OCI-LY1 (cell line): ENCODE measurements at regions not wholly inside any gene's neighbourhood (a gene's known extent, or its start where the extent isn't known, plus 50 kb on each side); places are given as distances from the start of the nearest gene placed in this dataset.

Source experiments
- EZH2 ChIP-seq: fragments of 200-600 bp; sonication (generic), shearing (Covaris generic); IDR thresholded peaks from 2 replicates; pipeline ENCODE4 v1.8.0; 2017; ENCODE audit warnings: borderline replicate concordance, mixed run types, mild to moderate bottlenecking, antibody characterized with exemption, low read length, moderate library complexity, mixed read lengths
- TF ChIP-seq, protein P1 (sequence below): fragments of 200-600 bp; sonication (generic), shearing (Covaris generic); IDR thresholded peaks from 2 replicates; pipeline ENCODE4 v1.5.1; 2017; ENCODE audit warnings: mild to moderate bottlenecking, antibody characterized with exemption, low read length, moderate library complexity, mixed read lengths

DNA sequence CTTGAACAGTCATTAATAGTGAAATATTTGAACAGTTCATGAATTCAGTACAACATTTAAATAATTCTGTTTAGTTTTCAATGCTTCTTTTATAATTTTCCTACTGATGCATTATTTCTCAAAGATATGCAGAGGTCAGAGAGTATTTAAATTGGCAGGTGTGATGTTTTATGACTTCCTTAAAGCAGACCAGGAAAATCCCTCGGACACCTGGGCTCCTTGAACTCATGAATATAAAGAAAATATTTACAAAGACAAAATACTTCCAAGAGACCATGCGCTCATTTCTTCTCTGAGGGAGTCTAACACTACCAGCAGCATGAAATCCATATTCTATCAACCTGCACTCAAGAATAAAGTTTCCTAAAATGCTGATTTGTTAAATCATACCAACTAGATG, 127.6 kb downstream of the IPMK start:
- TF ChIP-seq EZH2 = no peak
- TF ChIP-seq, protein P1, sequence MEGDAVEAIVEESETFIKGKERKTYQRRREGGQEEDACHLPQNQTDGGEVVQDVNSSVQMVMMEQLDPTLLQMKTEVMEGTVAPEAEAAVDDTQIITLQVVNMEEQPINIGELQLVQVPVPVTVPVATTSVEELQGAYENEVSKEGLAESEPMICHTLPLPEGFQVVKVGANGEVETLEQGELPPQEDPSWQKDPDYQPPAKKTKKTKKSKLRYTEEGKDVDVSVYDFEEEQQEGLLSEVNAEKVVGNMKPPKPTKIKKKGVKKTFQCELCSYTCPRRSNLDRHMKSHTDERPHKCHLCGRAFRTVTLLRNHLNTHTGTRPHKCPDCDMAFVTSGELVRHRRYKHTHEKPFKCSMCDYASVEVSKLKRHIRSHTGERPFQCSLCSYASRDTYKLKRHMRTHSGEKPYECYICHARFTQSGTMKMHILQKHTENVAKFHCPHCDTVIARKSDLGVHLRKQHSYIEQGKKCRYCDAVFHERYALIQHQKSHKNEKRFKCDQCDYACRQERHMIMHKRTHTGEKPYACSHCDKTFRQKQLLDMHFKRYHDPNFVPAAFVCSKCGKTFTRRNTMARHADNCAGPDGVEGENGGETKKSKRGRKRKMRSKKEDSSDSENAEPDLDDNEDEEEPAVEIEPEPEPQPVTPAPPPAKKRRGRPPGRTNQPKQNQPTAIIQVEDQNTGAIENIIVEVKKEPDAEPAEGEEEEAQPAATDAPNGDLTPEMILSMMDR = no peak
